Keratinocyte (primary cell): ENCODE measurements at regions not wholly inside any gene's neighbourhood (a gene's known extent, or its start where the extent isn't known, plus 50 kb on each side); places are given as distances from the start of the nearest gene placed in this dataset.

Experiments used
- DNase-seq: peaks from one replicate; pipeline ENCODE4 v3.0.0-alpha.2; 2011; ENCODE audit warnings: low read depth, missing footprints, low spot score
- FAIRE-seq: peaks from 2 replicates; lab custom pipeline; 2011; peaks lifted over from hg19 to GRCh38; lab: Jason Lieb, UNC
- H2AFZ ChIP-seq: 2 replicates; pipeline ENCODE4 v1.6.0; 2012; ENCODE audit warnings: low read length, control low read depth, inconsistent platforms; ENCODE audit not compliant: control insufficient read depth
- H3K27ac ChIP-seq: 2 replicates; pipeline ENCODE4 v1.5.1; 2011; ENCODE audit warnings: low read length; ENCODE audit not compliant: control insufficient read depth, insufficient read depth
- H3K27me3 ChIP-seq: 3 replicates; pipeline ENCODE4 v1.6.0; 2011; ENCODE audit warnings: low read length; ENCODE audit not compliant: control insufficient read depth, insufficient read depth; ENCODE audit errors: extremely low read depth
- H3K36me3 ChIP-seq, 2 experiments: 2 replicates in 1 of 2; 3 replicates in 1 of 2; pipeline ENCODE4 v1.5.1; 2011; ENCODE audit warnings: low read length in 2 of 2, mild to moderate bottlenecking in 1 of 2; ENCODE audit not compliant: control insufficient read depth in 2 of 2, insufficient read depth in 2 of 2; ENCODE audit errors: extremely low read depth in 1 of 2
- H3K4me1 ChIP-seq: 3 replicates; pipeline ENCODE4 v1.5.1; 2011; ENCODE audit warnings: low read length; ENCODE audit not compliant: control insufficient read depth, insufficient read depth; ENCODE audit errors: extremely low read depth
- H3K4me2 ChIP-seq: 3 replicates; pipeline ENCODE4 v1.6.0; 2011; ENCODE audit warnings: low read depth, low read length; ENCODE audit not compliant: control insufficient read depth, insufficient read depth; ENCODE audit errors: extremely low read depth
- H3K4me3 ChIP-seq, 3 experiments: fragments of 200-600 bp in 1 of 3; sonication (generic) in 1 of 3; 2 replicates in 2 of 3; 3 replicates in 1 of 3; pipeline ENCODE4 v1.5.1; 2011 to 2016; ENCODE audit warnings: low read length in 3 of 3, mild to moderate bottlenecking in 3 of 3, control low read depth in 2 of 3, inconsistent platforms in 1 of 3, low read depth in 1 of 3, mixed read lengths in 1 of 3, mixed run types in 1 of 3, moderate library complexity in 1 of 3; ENCODE audit not compliant: control insufficient read depth in 2 of 3, insufficient read depth in 2 of 3; ENCODE audit errors: extremely low read depth in 1 of 3
- H3K79me2 ChIP-seq: 2 replicates; pipeline ENCODE4 v1.6.0; 2012; ENCODE audit warnings: low read length; ENCODE audit not compliant: control insufficient read depth, insufficient read depth
- H3K9ac ChIP-seq: 3 replicates; pipeline ENCODE4 v1.6.0; 2011; ENCODE audit warnings: low read length; ENCODE audit not compliant: control insufficient read depth, insufficient read depth; ENCODE audit errors: extremely low read depth
- H3K9me1 ChIP-seq: 3 replicates; pipeline ENCODE4 v1.6.0; 2011; ENCODE audit warnings: low read length; ENCODE audit not compliant: control insufficient read depth, insufficient read depth; ENCODE audit errors: extremely low read depth
- H3K9me3 ChIP-seq: 2 replicates; pipeline ENCODE4 v1.5.1; 2012; ENCODE audit warnings: low read depth, low read length; ENCODE audit not compliant: control insufficient read depth
- H4K20me1 ChIP-seq: 3 replicates; pipeline ENCODE4 v1.6.0; 2011; ENCODE audit warnings: low read length; ENCODE audit not compliant: control insufficient read depth, insufficient read depth; ENCODE audit errors: extremely low read depth
- CTCF ChIP-seq, 3 experiments: IDR thresholded peaks in 1 of 3; conservative IDR thresholded peaks in 1 of 3; optimal IDR thresholded peaks in 1 of 3; 2 replicates in 2 of 3; 3 replicates in 1 of 3; pipeline versions ENCODE3 to v1.5.1; 2011; ENCODE audit warnings: low read length in 3 of 3, mild to moderate bottlenecking in 3 of 3, moderate library complexity in 2 of 3, control low read depth in 1 of 3, inconsistent platforms in 1 of 3; ENCODE audit not compliant: insufficient read depth in 2 of 3; ENCODE audit errors: extremely low read depth in 1 of 3
- EZH2 ChIP-seq: IDR thresholded peaks from one replicate; pipeline ENCODE4 v1.6.1; 2012; ENCODE audit warnings: inconsistent platforms, mild to moderate bottlenecking, low read length, moderate library complexity
- dilution Hi-C: fragments of 300-500 bp; cut with MboI; formaldehyde crosslinking; loops from one replicate; pipeline ENCODE4 v1.7.0; 2020; ENCODE audit warnings: low sequenced_read_pairs; ENCODE audit not compliant: extremely low pct_ligation_motif_present

- dilution Hi-C loops = no loop called here
- DNase-seq (no peak), FAIRE-seq (no peak)
- H3K4me1 ChIP-seq = no peaks in the 10 kb centered on the region
- no peaks in the 10 kb centered on the region for H3K79me2 ChIP-seq
- H3K27ac ChIP-seq = no peak overlapping the region
- no peaks in the 10 kb centered on the region for H3K27me3 ChIP-seq
- no peak overlapping the region for H3K9ac ChIP-seq
- no peak overlapping the region for H3K4me3 ChIP-seq
- H3K9me3 ChIP-seq = peaks cover 8% of the 10 kb centered on the region
- TF ChIP-seq CTCF (optimal IDR thresholded peaks at IDR 0.05 in 1 of 3, IDR thresholded peaks at IDR 0.05 in 1 of 3, conservative IDR thresholded peaks at IDR 0.05 in 1 of 3; ENCODE audit: extremely low read depth in 1 of 3, insufficient read depth in 2 of 3, low read length in 3 of 3) (no peak), EZH2 (no peak)
- H3K9me1 ChIP-seq = no peaks in the 10 kb centered on the region
- no peaks in the 10 kb centered on the region for H4K20me1 ChIP-seq
- H3K4me2 ChIP-seq = no peak overlapping the region
- H2AFZ ChIP-seq = no peak overlapping the region
- no peaks in the 10 kb centered on the region for H3K36me3 ChIP-seq
Measured at GRCh38 chr10:131701131-131701947, 199.5 kb upstream of the PPP2R2D start.

- Histone ChIP-seq H3K9me3 (peaks cover 8% of the 10 kb centered on the region), H3K4me2 (no peak overlapping the region), H3K27ac (no peak overlapping the region), H3K36me3 (no peaks in the 10 kb centered on the region), H3K4me1 (no peaks in the 10 kb centered on the region), H2AFZ (no peak overlapping the region), H3K9me1 (no peaks in the 10 kb centered on the region), H3K27me3 (no peaks in the 10 kb centered on the region), H3K9ac (no peak overlapping the region), H3K79me2 (no peaks in the 10 kb centered on the region), H4K20me1 (no peaks in the 10 kb centered on the region), H3K4me3 (no peak overlapping the region)
- FAIRE-seq = no peak
- DNase-seq = no peak
- dilution Hi-C loops = no loop called here
- TF ChIP-seq EZH2 (no peak), CTCF (optimal IDR thresholded peaks at IDR 0.05 in 1 of 3, IDR thresholded peaks at IDR 0.05 in 1 of 3, conservative IDR thresholded peaks at IDR 0.05 in 1 of 3; ENCODE audit: extremely low read depth in 1 of 3, insufficient read depth in 2 of 3, low read length in 3 of 3) (no peak)
Measured at GRCh38 chr10:131702531-131703356, 198.1 kb upstream of the PPP2R2D start.
